Uterus (tissue), 3 donors: ENCODE measurements at regions not wholly inside any gene's neighbourhood (a gene's known extent, or its start where the extent isn't known, plus 50 kb on each side); places are given as distances from the start of the nearest gene placed in this dataset.

Experiments
- DNase-seq, 2 donors: peaks; one replicate each; pipeline ENCODE4 v3.0.0-alpha.2; 2019 to 2020
- H3K27ac ChIP-seq, 2 donors: fragments of 200-600 bp; sonication (generic); 1 replicate in 1 of 2; 2 replicates in 1 of 2; pipeline ENCODE4 v1.5.1; 2016 to 2018
- H3K27me3 ChIP-seq, 2 donors: fragments of 200-600 bp; sonication (generic); one replicate each; pipeline ENCODE4 v1.5.1; 2018 to 2019; ENCODE audit warnings: control low read depth in 1 of 2
- H3K36me3 ChIP-seq, 2 donors: fragments of 200-600 bp; sonication (generic); one replicate each; pipeline ENCODE4 v1.5.1; 2019; ENCODE audit warnings: control low read depth in 1 of 2
- H3K4me1 ChIP-seq, 2 donors: fragments of 200-600 bp; sonication (generic); one replicate each; pipeline ENCODE4 v1.5.1; 2018 to 2019; ENCODE audit warnings: control low read depth in 1 of 2
- H3K4me3 ChIP-seq, 2 donors: fragments of 200-600 bp; sonication (generic); 1 replicate in 1 of 2; 2 replicates in 1 of 2; pipeline ENCODE4 v1.5.1; 2018 to 2019; ENCODE audit warnings: mild to moderate bottlenecking in 1 of 2
- H3K9me3 ChIP-seq, 2 donors: fragments of 200-600 bp; sonication (generic); one replicate each; pipeline ENCODE4 v1.5.1; 2019; ENCODE audit warnings: control low read depth in 1 of 2
- CTCF ChIP-seq, 4 experiments: fragments of 200-600 bp in 2 of 4; fragments of 450-650 bp in 2 of 4; sonication (generic) in 2 of 4; IDR thresholded peaks; one replicate each; pipeline ENCODE4 v1.5.1; 2016 to 2019; ENCODE audit warnings: antibody characterized with exemption in 4 of 4, mild to moderate bottlenecking in 2 of 4, moderate library complexity in 1 of 4
- POLR2A ChIP-seq, 2 donors: fragments of 450-650 bp; IDR thresholded peaks; one replicate each; pipeline ENCODE4 v1.6.1; 2016; ENCODE audit warnings: antibody characterized with exemption in 2 of 2, mild to moderate bottlenecking in 1 of 2, moderate library complexity in 1 of 2
- intact Hi-C: fragments of 100-400 bp; cut with DNase I; formaldehyde crosslinking; loops from one replicate; pipeline ENCODE4 v1.15.1; 2023; ENCODE audit warnings: low total_unique reads
- donor health status: DM: yes; HTN: yes; CAD: no.

GRCh38 chr2:14125624-14126293 lies 506.8 kb upstream of the LRATD1 start:
- Histone ChIP-seq H3K36me3 (no peaks in the 10 kb centered on the region), H3K4me3 (no peak overlapping the region), H3K27ac (no peak overlapping the region), H3K9me3 (no peaks in the 10 kb centered on the region), H3K4me1 (no peaks in the 10 kb centered on the region), H3K27me3 (no peaks in the 10 kb centered on the region)
- TF ChIP-seq POLR2A (IDR thresholded peaks at IDR 0.05): no peak
- TF ChIP-seq CTCF (IDR thresholded peaks at IDR 0.05): no peak
- no peak for DNase-seq
- intact Hi-C loops: no loop called here

DNA sequence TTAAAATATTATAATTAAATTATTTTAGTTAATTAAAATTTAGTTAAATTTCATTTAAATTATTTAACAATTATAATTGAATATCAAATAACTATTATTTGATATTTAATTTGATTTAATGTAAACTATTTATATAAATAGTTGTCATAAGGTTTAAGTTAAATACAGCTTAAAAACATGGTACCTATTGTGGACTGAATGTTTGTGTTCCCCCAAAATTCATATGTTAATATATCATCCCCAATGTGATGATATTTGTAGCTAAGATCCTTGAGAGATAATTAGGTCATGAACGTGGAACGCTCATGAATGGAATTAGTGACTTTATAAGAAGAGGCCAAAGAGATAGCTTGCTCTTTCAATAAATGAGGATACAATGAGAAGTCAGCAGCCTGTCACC lies 505.7 kb upstream of the LRATD1 start:
- Histone ChIP-seq H3K27ac (no peak overlapping the region), H3K27me3 (no peaks in the 10 kb centered on the region), H3K4me3 (no peak overlapping the region), H3K9me3 (no peaks in the 10 kb centered on the region), H3K36me3 (no peaks in the 10 kb centered on the region), H3K4me1 (no peaks in the 10 kb centered on the region)
- DNase-seq: no peak
- TF ChIP-seq POLR2A (IDR thresholded peaks at IDR 0.05) (no peak), CTCF (IDR thresholded peaks at IDR 0.05) (no peak)
- intact Hi-C loops: no loop called here

- Histone ChIP-seq H3K27me3 (no peaks in the 10 kb centered on the region), H3K4me1 (no peaks in the 10 kb centered on the region), H3K27ac (no peak overlapping the region), H3K9me3 (no peaks in the 10 kb centered on the region), H3K4me3 (no peak overlapping the region), H3K36me3 (no peaks in the 10 kb centered on the region)
- TF ChIP-seq POLR2A (IDR thresholded peaks at IDR 0.05) (no peak), CTCF (IDR thresholded peaks at IDR 0.05) (no peak)
- DNase-seq: no peak
- intact Hi-C loops: no loop called here
These were observed 504.8 kb upstream of the LRATD1 start for GRCh38 chr2:14127765-14128164.

DNA sequence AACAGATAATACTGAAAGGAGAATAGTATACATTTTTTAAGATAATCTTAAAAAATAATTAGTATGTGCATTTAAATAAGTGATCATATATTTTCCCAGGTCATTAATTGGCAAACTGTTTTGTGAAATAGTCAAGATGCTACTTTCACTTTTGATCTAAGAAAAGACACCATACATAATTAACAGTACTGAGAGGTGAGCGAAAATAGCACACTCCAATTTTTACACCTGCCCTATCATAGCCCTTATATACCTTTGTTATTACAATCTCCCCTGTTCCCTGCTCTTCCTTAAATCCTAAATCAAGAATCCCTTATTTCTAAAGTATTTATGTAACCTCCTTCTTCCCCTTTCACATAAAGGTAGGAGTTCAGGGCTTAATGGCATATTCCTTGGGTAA lies 500.1 kb upstream of the LRATD1 start:
- no peak for TF ChIP-seq CTCF (IDR thresholded peaks at IDR 0.05)
- TF ChIP-seq POLR2A (IDR thresholded peaks at IDR 0.05): no peak
- no peak for DNase-seq
- Histone ChIP-seq H3K27me3 (no peaks in the 10 kb centered on the region), H3K4me1 (no peaks in the 10 kb centered on the region), H3K27ac (no peak overlapping the region), H3K4me3 (no peak overlapping the region), H3K36me3 (no peaks in the 10 kb centered on the region), H3K9me3 (no peaks in the 10 kb centered on the region)
- intact Hi-C loops: no loop called here

- intact Hi-C loops: no loop called here
- Histone ChIP-seq H3K27me3 (no peaks in the 10 kb centered on the region), H3K4me3 (no peak overlapping the region), H3K27ac (no peak overlapping the region), H3K4me1 (no peaks in the 10 kb centered on the region), H3K9me3 (no peaks in the 10 kb centered on the region), H3K36me3 (no peaks in the 10 kb centered on the region)
- DNase-seq: no peak
- TF ChIP-seq CTCF (IDR thresholded peaks at IDR 0.05): no peak
- TF ChIP-seq POLR2A (IDR thresholded peaks at IDR 0.05): no peak
These were observed 497.7 kb upstream of the LRATD1 start for GRCh38 chr2:14134771-14135170.
